Endodermal cell (in vitro differentiated cells): ENCODE measurements at regions not wholly inside any gene's neighbourhood (a gene's known extent, or its start where the extent isn't known, plus 50 kb on each side); places are given as distances from the start of the nearest gene placed in this dataset.
A peak's percentile ranks its signal among the peaks of the same experiment; 100 is the strongest.

Experiments
- DNase-seq: peaks from one replicate; pipeline ENCODE4 v3.0.0-alpha.2; 2017
- H3K27ac ChIP-seq: 2 replicates; pipeline ENCODE4 v1.5.1; 2013; ENCODE audit warnings: mild to moderate bottlenecking, low read depth, low read length, moderate library complexity
- H3K27me3 ChIP-seq: 2 replicates; pipeline ENCODE4 v1.6.1; 2013; ENCODE audit warnings: mild to moderate bottlenecking, low read length, moderate library complexity; ENCODE audit not compliant: insufficient read depth, control insufficient read depth, poor library complexity, severe bottlenecking
- H3K36me3 ChIP-seq: 2 replicates; pipeline ENCODE4 v1.7.0; 2013; ENCODE audit warnings: mild to moderate bottlenecking, low read length, moderate library complexity; ENCODE audit not compliant: control insufficient read depth, insufficient read depth
- H3K4me1 ChIP-seq: one replicate; pipeline ENCODE4 v1.7.0; 2013; ENCODE audit warnings: low read length; ENCODE audit not compliant: control insufficient read depth, insufficient read depth
- H3K4me3 ChIP-seq: 2 replicates; pipeline ENCODE4 v1.5.1; 2013; ENCODE audit warnings: mild to moderate bottlenecking, low read length, moderate library complexity
- H3K9ac ChIP-seq: 2 replicates; pipeline ENCODE4 v1.6.1; 2013; ENCODE audit warnings: mild to moderate bottlenecking, low read length, moderate library complexity; ENCODE audit not compliant: poor library complexity, severe bottlenecking; ENCODE audit errors: extremely low read depth
- H3K9me3 ChIP-seq: 2 replicates; pipeline ENCODE4 v1.6.1; 2013; ENCODE audit warnings: mild to moderate bottlenecking, low read length, moderate library complexity; ENCODE audit not compliant: control insufficient read depth
- H3K27ac Mint-ChIP-seq: 2 replicates; pipeline ENCODE4 v1.8.0; 2020; ENCODE audit warnings: mixed read lengths
- H3K27me3 Mint-ChIP-seq: 2 replicates; pipeline ENCODE4 v1.8.0; 2021; ENCODE audit warnings: mild to moderate bottlenecking, mixed read lengths; ENCODE audit not compliant: insufficient read depth
- H3K36me3 Mint-ChIP-seq: 2 replicates; pipeline ENCODE4 v1.8.0; 2020; ENCODE audit warnings: low read depth, mixed read lengths
- H3K4me1 Mint-ChIP-seq: 2 replicates; pipeline ENCODE4 v1.8.0; 2020; ENCODE audit warnings: mixed read lengths
- H3K4me3 Mint-ChIP-seq: 2 replicates; pipeline ENCODE4 v1.8.0; 2020; ENCODE audit warnings: mild to moderate bottlenecking, moderate library complexity, mixed read lengths
- H3K9me3 Mint-ChIP-seq: 2 replicates; pipeline ENCODE4 v1.8.0; 2020; ENCODE audit warnings: mild to moderate bottlenecking, mixed read lengths
- CTCF ChIP-seq: fragments of 200-600 bp; sonication (generic); conservative IDR thresholded peaks from 2 replicates; pipeline ENCODE4 v1.5.0; 2021; ENCODE audit warnings: antibody characterized with exemption, mild to moderate bottlenecking
- WGBS, 2 experiments: methylation state at CpG; one replicate each; pipeline versions ENCODE4 v1.1.5 to v1.1.7; 2013; ENCODE audit warnings: missing lambda C conversion rate in 2 of 2, mixed read lengths in 1 of 2; ENCODE audit not compliant: insufficient coverage in 1 of 2, insufficient read length in 1 of 2; 5-methylcytosine and 5-hydroxymethylcytosine counted together

- TF ChIP-seq CTCF: no peak
- H3K27ac Mint-ChIP-seq: peak overlapping the region; percentile 35
- peak; percentile 90 for DNase-seq
- Histone ChIP-seq H3K4me1 (peaks cover 6% of the 10 kb centered on the region), H3K9me3 (no peaks in the 10 kb centered on the region), H3K36me3 (no peaks in the 10 kb centered on the region), H3K27me3 (no peaks in the 10 kb centered on the region), H3K9ac (no peak overlapping the region), H3K27ac (no peak overlapping the region), H3K4me3 (no peak overlapping the region)
- no peaks in the 10 kb centered on the region for H3K9me3 Mint-ChIP-seq
- peaks cover 23% of the 10 kb centered on the region for H3K4me1 Mint-ChIP-seq
- H3K27me3 Mint-ChIP-seq: peaks cover 8% of the 10 kb centered on the region
- H3K36me3 Mint-ChIP-seq: no peaks in the 10 kb centered on the region
- H3K4me3 Mint-ChIP-seq: no peak overlapping the region
- WGBS, 2 experiments: 5% methylated on average over 2 of the region's 2 CpGs; no CpG with 5 or more reads in 1 of the 2 experiments
Measured at GRCh38 chr11:113628912-113629311, 77.2 kb downstream of the TMPRSS5 start.

GRCh38 chr11:113627946-113628345, 78.2 kb downstream of the TMPRSS5 start:
- WGBS, 2 experiments: 96 to 100% methylated on average over 2 to 3 of the region's 3 CpGs
- TF ChIP-seq CTCF: no peak
- H3K27me3 ChIP-seq: no peaks in the 10 kb centered on the region
- no peaks in the 10 kb centered on the region for H3K36me3 ChIP-seq
- Mint-ChIP-seq H3K27ac (no peak overlapping the region), H3K27me3 (peaks cover 8% of the 10 kb centered on the region), H3K9me3 (no peaks in the 10 kb centered on the region), H3K4me1 (peaks cover 22% of the 10 kb centered on the region), H3K4me3 (no peak overlapping the region), H3K36me3 (no peaks in the 10 kb centered on the region)
- H3K27ac ChIP-seq: no peak overlapping the region
- no peak for DNase-seq
- H3K4me3 ChIP-seq: no peak overlapping the region
- H3K9ac ChIP-seq: no peak overlapping the region
- peaks cover 6% of the 10 kb centered on the region for H3K4me1 ChIP-seq
- no peaks in the 10 kb centered on the region for H3K9me3 ChIP-seq

- Mint-ChIP-seq H3K9me3 (no peaks in the 10 kb centered on the region), H3K4me1 (peaks cover 22% of the 10 kb centered on the region), H3K4me3 (no peak overlapping the region), H3K27me3 (peaks cover 8% of the 10 kb centered on the region), H3K36me3 (no peaks in the 10 kb centered on the region), H3K27ac (no peak overlapping the region)
- DNase-seq: no peak
- Histone ChIP-seq H3K9me3 (no peaks in the 10 kb centered on the region), H3K4me1 (peaks cover 6% of the 10 kb centered on the region), H3K27me3 (no peaks in the 10 kb centered on the region), H3K36me3 (no peaks in the 10 kb centered on the region), H3K9ac (no peak overlapping the region), H3K27ac (no peak overlapping the region), H3K4me3 (no peak overlapping the region)
- no peak for TF ChIP-seq CTCF
- 80 to 96% methylated on average over 1 to 2 of the region's 2 CpGs for WGBS, 2 experiments
Measured at GRCh38 chr11:113627297-113627696, 78.8 kb downstream of the TMPRSS5 start.
